NCI-H2107 treated with DMSO at 0.1 percent for 48 hours (cell line): ENCODE measurements at regions not wholly inside any gene's neighbourhood (a gene's known extent, or its start where the extent isn't known, plus 50 kb on each side); places are given as distances from the start of the nearest gene placed in this dataset.
"Not testable (repeated sequence)": the region's sequence is repeated elsewhere in the genome, so short reads cannot be mapped to it uniquely, and the experiment has no call there.

Experiments
- DNase-seq: peaks from one replicate; lab custom pipeline; 2025; ENCODE audit not compliant: unreplicated experiment; lab: John Stamatoyannopoulos, UW

DNA sequence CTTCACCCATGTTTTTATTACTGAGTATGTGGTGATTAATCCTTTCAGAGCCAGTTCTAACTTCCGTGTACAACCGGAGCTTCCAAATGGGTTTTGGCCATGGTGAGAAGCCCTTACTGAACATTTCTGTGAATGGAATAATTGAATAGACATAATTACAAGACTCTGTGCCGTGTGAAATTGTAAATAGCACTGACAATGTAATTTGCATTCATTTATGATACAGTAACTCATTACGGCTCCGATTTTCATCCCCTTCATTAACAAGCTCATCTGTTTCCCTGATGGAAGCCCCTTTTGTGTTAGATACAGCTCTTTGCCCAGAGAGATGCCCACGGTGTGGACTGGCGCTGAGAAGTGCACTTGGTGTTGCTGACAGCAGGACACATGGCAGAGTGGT lies 891.0 kb downstream of the AACS start:
- no peak for DNase-seq

GRCh38 chr12:125966641-125967040 lies 901.4 kb downstream of the AACS start:
- DNase-seq: no peak

DNA sequence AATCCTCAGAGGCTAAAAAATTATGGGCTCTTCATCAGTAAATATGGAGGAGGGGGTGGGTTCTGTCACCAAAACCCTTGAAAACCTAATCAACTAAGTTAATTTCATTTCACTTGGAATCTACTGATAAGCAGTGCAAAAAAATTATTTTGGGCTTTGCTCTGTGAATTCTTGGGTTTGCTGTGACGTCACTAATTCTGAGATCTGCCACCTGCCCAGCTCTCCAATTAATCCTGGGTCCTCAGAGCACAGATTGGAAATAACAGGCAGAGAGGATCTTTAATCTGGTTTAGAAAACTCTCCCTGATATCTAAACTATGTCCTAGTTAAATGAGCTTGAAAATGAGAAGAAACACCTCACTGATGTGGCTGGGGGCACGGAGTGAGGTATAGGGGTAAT lies 903.2 kb downstream of the AACS start:
- no peak for DNase-seq

DNA sequence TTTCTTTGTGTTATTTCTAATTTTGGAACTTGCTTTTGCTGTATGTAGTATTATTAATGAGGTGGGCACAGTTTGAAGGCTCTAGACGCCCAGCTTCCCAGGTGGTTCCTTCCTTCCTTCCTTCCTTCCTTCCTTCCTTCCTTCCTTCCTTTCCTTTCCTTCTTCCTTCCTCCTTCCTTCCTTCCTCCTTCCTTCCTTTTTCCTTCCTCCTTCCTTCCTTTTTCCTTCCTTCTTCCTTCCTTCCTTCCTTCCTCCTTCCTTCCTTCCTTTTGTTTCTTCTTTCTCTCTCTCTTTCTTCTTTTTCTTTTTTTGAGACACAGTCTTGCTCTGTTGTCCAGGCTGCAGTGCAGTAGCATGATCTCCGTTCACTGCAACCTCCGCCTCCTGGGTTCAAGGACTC lies 906.7 kb downstream of the AACS start:
- no peak for DNase-seq

GRCh38 chr12:125978286-125978685 lies 913.1 kb downstream of the AACS start:
- no peak for DNase-seq

GRCh38 chr12:125981610-125982253 lies 916.5 kb downstream of the AACS start:
- no peak for DNase-seq

- no peak for DNase-seq
These were observed 918.0 kb downstream of the AACS start for GRCh38 chr12:125983094-125983783.

GRCh38 chr12:125983784-125984500 lies 918.7 kb downstream of the AACS start:
- DNase-seq: no peak

- DNase-seq: no peak
These were observed 923.3 kb downstream of the AACS start for GRCh38 chr12:125988545-125988944.

DNA sequence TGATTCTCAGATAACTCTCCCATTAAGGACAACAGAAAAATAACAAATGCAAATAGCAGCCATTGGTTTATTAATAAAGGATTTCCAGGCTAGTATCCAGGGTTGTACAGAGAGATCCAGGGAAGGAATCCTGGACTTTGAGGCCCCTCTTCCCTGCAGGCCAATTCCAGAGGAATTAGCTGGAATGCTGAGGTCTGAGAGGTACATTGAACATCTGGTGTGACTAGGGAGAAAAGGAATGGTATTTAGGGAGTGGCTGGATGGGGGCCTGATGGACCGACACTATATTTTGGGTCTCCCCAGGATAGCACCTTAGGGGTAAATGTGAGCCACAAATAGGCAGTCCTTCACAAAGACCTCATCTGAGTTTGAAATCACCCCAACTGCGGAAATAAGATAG lies 924.5 kb downstream of the AACS start:
- DNase-seq: no peak

- DNase-seq: no peak
These were observed 931.2 kb downstream of the AACS start for GRCh38 chr12:125996443-125996842.

DNA sequence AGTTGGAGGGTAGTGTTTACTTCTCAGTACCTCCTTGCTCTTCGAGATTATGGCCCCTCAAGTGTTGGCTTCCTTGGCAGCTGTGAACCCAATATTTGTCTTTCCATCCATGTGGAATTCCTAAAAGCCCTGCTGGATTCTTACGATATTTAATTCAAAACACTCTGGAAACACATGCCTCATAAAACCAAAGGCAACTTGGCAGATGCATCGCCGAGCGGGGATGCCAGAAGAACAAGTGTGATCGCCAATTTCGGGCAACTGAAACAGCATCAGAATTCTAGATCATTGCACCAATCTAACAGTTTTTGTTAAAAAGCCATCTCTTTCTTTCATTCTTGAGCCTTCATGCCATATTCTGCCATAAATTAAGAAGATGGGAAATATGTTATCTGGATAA lies 934.4 kb downstream of the AACS start:
- no peak for DNase-seq

DNA sequence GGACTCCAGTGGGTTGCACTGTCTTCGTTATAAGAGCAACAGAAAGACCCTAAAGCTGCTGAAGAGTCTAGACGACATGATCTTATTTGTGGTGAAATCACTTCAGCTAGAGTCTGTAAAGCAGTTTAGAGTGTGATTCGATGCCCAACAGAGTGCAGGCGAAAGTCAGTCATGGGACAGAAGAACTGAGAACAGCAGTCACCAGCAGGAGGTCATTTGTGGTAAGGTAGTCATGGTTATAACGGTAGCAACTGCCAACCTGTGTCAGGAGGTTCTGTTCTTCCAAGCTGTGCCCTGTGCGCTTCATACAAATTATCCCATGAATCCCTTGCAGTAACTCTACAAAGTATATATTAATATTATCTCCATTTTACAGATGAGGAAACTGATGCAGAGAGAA lies 954.1 kb downstream of the AACS start:
- DNase-seq: no peak

DNA sequence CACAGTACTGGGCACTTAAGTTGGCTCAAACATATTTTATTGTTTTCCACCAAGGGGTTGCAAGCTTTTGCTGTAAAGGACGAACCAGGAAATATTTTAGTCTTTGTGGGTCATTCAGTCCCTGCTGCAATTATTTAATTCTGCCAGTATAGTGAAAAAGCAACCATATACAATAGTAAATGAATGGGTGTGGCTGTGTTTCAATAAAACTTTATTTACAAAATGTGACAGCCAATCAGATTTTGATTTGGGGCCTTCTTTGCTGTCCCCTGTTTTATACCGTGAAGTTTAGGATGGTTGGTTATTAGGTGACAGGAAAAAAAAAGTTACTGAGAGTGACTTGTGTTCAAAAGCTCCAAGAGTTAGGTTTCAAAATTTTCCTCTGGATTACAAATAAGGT lies 956.4 kb downstream of the AACS start:
- no peak for DNase-seq

DNA sequence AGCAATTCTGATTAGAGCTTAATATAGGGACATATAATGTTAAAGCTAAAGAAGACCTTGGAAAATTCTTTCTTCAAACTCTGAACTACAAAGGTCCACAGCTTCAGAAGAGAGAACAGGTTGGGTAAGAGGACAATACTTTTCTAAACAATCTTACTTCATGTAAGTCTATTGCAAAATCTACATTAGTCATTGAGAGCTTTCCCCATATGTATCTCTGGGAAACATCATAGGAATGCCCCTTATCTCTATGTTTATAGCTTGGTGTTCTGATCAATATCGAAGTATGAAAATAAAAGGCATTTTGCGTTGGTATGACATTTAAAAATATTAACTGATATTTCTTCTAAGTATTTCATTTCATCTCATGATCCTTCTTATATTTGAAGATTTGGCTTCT lies 962.6 kb downstream of the AACS start:
- DNase-seq: no peak

- no peak for DNase-seq
These were observed 965.3 kb downstream of the AACS start for GRCh38 chr12:126030573-126030972.

GRCh38 chr12:126033751-126034150 lies 968.5 kb downstream of the AACS start:
- DNase-seq: no peak

DNA sequence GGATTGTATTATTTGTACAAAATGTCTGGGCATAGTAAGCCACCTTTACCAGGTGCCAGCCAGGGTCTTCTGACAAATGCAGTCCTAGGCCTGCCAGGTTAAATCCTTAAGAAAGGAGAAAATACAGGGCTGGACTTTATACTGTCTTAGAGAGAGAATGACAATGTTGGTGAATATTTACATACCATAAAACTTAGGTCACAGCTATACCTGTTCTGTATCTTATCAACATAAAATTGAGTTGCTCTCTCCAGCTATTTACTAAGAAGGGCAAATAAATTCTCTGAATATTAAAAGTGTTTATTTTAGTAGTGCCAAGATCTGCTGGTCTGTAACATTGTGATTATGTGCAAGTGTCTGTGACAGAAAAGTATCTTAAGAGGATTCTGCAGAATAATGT lies 971.1 kb downstream of the AACS start:
- DNase-seq: no peak

- DNase-seq: no peak
These were observed 973.2 kb downstream of the AACS start for GRCh38 chr12:126038434-126038833.

DNA sequence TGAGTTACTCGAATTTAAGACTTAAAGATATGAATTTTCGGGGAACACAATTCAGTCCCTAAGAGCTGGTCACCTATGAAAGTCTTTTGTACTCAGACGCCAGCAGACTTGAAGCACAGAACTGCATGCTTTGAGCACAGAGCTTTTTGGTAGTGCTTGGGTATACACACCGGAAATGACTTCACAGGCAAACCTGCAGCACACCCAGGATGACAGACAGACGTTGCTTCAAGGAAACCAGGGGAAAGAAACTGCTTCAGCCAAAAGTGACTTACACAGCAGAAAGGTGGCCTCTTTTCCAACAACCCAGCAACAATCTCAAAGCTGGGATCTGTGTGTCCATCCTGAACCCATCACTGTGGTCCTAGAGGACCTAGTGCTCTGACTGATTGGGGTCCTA lies 975.1 kb downstream of the AACS start:
- no peak for DNase-seq

GRCh38 chr12:126042286-126042685 lies 977.1 kb downstream of the AACS start:
- no peak for DNase-seq

GRCh38 chr12:126049501-126049900 lies 984.3 kb downstream of the AACS start:
- DNase-seq: not testable (repeated sequence)
